ENCODE measurements at regions not wholly inside any gene's neighbourhood (a gene's known extent, or its start where the extent isn't known, plus 50 kb on each side); places are given as distances from the start of the nearest gene placed in this dataset.
"Not testable (repeated sequence)": the region's sequence is repeated elsewhere in the genome, so short reads cannot be mapped to it uniquely, and the experiment has no call there.

GRCh38 chr10:84879991-84880390 is 551.6 kb downstream of the CCSER2 start:
- Histone ChIP-seq H3K4me1 (ENCODE audit: insufficient read depth) (no peaks in the 10 kb centered on the region), H3K9me2 (ENCODE audit: insufficient read depth) (no peaks in the 10 kb centered on the region), H3K36me3 (ENCODE audit: insufficient read depth) (0 out of 2 replicates have a peak, but pooled peaks cover 3% of the 10 kb centered on the region), H3K4me2 (no peak overlapping the region), H3K4me3 (no peak overlapping the region), H3F3A (replicated peaks; ENCODE audit: low read depth) (no peaks in the 10 kb centered on the region), H3K27me3 (ENCODE audit: insufficient read depth) (no peaks in the 10 kb centered on the region), H2AFZ (no peak overlapping the region), H4K20me1 (replicated peaks; ENCODE audit: insufficient read depth) (no peaks in the 10 kb centered on the region), H3K27ac (ENCODE audit: low read depth) (no peak overlapping the region), H3K79me2 (replicated peaks; ENCODE audit: insufficient read depth) (no peaks in the 10 kb centered on the region)
- Mint-ChIP-seq H3K27ac (no peak overlapping the region), H3K4me3 (no peak overlapping the region), H3K27me3 (ENCODE audit: insufficient read depth, low read depth, poor library complexity) (no peaks in the 10 kb centered on the region), H3K9me3 (peaks cover 49% of the 10 kb centered on the region), H3K4me1 (no peaks in the 10 kb centered on the region), H3K36me3 (ENCODE audit: low read depth) (no peaks in the 10 kb centered on the region)
- TF ChIP-seq EZH2 (IDR thresholded peaks at IDR 0.05; ENCODE audit: low read depth, unreplicated experiment): no peak
- TF ChIP-seq STAT1 (IDR thresholded peaks at IDR 0.05; ENCODE audit: unreplicated experiment): no peak
- TF ChIP-seq NANOG (IDR thresholded peaks at IDR 0.05; ENCODE audit: borderline replicate concordance): no peak
- TF ChIP-seq ZNF462 (CRISPR knock-in tag; IDR thresholded peaks at IDR 0.05): no peak
- TF ChIP-seq CREB1 (CRISPR knock-in tag; IDR thresholded peaks at IDR 0.05; ENCODE audit: low read depth): no peak
- TF ChIP-seq JUNB (IDR thresholded peaks at IDR 0.05; ENCODE audit: unreplicated experiment): no peak
- no peak for TF ChIP-seq POLR2AphosphoS5 (IDR thresholded peaks at IDR 0.05; ENCODE audit: low read depth)
- TF ChIP-seq EZH2phosphoT487 (IDR thresholded peaks at IDR 0.05; ENCODE audit: unreplicated experiment): no peak
- TF ChIP-seq, protein P1, sequence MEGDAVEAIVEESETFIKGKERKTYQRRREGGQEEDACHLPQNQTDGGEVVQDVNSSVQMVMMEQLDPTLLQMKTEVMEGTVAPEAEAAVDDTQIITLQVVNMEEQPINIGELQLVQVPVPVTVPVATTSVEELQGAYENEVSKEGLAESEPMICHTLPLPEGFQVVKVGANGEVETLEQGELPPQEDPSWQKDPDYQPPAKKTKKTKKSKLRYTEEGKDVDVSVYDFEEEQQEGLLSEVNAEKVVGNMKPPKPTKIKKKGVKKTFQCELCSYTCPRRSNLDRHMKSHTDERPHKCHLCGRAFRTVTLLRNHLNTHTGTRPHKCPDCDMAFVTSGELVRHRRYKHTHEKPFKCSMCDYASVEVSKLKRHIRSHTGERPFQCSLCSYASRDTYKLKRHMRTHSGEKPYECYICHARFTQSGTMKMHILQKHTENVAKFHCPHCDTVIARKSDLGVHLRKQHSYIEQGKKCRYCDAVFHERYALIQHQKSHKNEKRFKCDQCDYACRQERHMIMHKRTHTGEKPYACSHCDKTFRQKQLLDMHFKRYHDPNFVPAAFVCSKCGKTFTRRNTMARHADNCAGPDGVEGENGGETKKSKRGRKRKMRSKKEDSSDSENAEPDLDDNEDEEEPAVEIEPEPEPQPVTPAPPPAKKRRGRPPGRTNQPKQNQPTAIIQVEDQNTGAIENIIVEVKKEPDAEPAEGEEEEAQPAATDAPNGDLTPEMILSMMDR (conservative IDR thresholded peaks at IDR 0.05; ENCODE audit: low read depth in 2 of 2): no peak
- no peak for TF ChIP-seq ZNF331 (CRISPR knock-in tag; IDR thresholded peaks at IDR 0.05; ENCODE audit: low read depth)
- TF ChIP-seq, protein P2, sequence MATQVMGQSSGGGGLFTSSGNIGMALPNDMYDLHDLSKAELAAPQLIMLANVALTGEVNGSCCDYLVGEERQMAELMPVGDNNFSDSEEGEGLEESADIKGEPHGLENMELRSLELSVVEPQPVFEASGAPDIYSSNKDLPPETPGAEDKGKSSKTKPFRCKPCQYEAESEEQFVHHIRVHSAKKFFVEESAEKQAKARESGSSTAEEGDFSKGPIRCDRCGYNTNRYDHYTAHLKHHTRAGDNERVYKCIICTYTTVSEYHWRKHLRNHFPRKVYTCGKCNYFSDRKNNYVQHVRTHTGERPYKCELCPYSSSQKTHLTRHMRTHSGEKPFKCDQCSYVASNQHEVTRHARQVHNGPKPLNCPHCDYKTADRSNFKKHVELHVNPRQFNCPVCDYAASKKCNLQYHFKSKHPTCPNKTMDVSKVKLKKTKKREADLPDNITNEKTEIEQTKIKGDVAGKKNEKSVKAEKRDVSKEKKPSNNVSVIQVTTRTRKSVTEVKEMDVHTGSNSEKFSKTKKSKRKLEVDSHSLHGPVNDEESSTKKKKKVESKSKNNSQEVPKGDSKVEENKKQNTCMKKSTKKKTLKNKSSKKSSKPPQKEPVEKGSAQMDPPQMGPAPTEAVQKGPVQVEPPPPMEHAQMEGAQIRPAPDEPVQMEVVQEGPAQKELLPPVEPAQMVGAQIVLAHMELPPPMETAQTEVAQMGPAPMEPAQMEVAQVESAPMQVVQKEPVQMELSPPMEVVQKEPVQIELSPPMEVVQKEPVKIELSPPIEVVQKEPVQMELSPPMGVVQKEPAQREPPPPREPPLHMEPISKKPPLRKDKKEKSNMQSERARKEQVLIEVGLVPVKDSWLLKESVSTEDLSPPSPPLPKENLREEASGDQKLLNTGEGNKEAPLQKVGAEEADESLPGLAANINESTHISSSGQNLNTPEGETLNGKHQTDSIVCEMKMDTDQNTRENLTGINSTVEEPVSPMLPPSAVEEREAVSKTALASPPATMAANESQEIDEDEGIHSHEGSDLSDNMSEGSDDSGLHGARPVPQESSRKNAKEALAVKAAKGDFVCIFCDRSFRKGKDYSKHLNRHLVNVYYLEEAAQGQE (IDR thresholded peaks at IDR 0.05; ENCODE audit: unreplicated experiment): no peak
- no peak for DNase-seq (ENCODE audit: low spot score)
- no peak for ATAC-seq

- ATAC-seq, H3K4me1 Mint-ChIP-seq: not testable (repeated sequence)
These were observed 553.3 kb downstream of the CCSER2 start for GRCh38 chr10:84881696-84882095.

More at GRCh38 chr10:84881696-84882095, 553.3 kb downstream of the CCSER2 start:
- H3K79me2 ChIP-seq (replicated peaks; ENCODE audit: insufficient read depth); H3K27me3 Mint-ChIP-seq (ENCODE audit: insufficient read depth, low read depth, poor library complexity); H3K27ac Mint-ChIP-seq; H3K36me3 ChIP-seq (ENCODE audit: insufficient read depth); H3K36me3 Mint-ChIP-seq (ENCODE audit: low read depth); H3K27ac ChIP-seq (ENCODE audit: low read depth); H3K4me1 ChIP-seq (ENCODE audit: insufficient read depth); H3K4me3 Mint-ChIP-seq; H4K20me1 ChIP-seq (replicated peaks; ENCODE audit: insufficient read depth); H3K4me3 ChIP-seq; H3F3A ChIP-seq (replicated peaks; ENCODE audit: low read depth); H3K4me2 ChIP-seq; H3K9me2 ChIP-seq (ENCODE audit: insufficient read depth); H2AFZ ChIP-seq; DNase-seq (ENCODE audit: low spot score); H3K27me3 ChIP-seq (ENCODE audit: insufficient read depth): not testable (repeated sequence)
- peaks cover 53% of the 10 kb centered on the region for H3K9me3 Mint-ChIP-seq

All from GM23338 (cell line).